H54 (cell line): ENCODE measurements at regions not wholly inside any gene's neighbourhood (a gene's known extent, or its start where the extent isn't known, plus 50 kb on each side); places are given as distances from the start of the nearest gene placed in this dataset.
A peak's percentile ranks its signal among the peaks of the same experiment; 100 is the strongest.
"Not testable (repeated sequence)": the region's sequence is repeated elsewhere in the genome, so short reads cannot be mapped to it uniquely, and the experiment has no call there.

Experiments
- DNase-seq: peaks from one replicate; pipeline ENCODE4 v3.0.0; 2011; ENCODE audit warnings: low spot score, mixed read lengths; ENCODE audit not compliant: insufficient read length
- FAIRE-seq: peaks from 3 replicates; lab custom pipeline; 2011; peaks lifted over from hg19 to GRCh38; lab: Jason Lieb, UNC
- POLR2A ChIP-seq: IDR thresholded peaks from 2 replicates; pipeline ENCODE4 v1.6.1; 2011; ENCODE audit warnings: low read depth, mild to moderate bottlenecking, low read length

DNA sequence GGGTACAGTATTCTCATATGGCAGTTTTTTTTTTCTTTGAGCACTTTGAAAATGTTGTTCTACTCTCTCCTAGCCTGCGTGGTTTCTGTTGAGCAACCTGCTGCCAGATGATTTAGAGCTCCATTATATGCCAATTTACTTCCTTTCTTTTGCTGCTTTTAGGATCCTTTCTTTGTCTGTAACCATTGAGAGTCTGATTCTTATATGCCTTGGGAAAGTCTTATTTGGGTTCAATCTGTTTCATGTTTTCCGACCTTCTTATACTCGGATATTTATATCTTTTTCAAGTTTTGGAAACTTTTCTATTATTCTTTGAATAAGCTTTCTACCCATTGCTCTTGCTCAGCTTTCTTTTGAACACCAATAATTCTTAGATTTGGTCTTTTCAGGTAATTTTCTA is 138.1 kb upstream of the RAG2 start:
- DNase-seq: no peak
- no peak for TF ChIP-seq POLR2A
- no peak for FAIRE-seq

DNA sequence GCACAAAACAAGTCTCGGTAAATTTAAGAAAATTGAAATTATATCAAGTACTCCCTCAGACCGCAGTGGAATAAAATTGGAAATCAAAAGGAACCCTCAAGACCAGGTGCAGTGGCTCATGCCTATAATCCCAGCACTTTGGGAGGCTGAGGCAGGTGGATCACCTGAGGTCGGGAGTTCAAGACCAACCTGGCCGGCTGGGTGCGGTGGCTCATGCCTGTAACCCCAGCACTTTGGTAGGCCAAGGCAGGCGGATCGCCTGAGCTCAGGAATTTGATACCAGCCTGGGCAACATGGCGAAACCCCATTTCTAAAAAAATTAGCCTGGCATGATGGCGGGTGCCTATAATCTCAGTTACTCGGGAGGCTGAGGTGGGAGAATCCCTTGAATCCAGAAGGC is 135.7 kb upstream of the RAG2 start:
- not testable (repeated sequence) for DNase-seq, FAIRE-seq

DNA sequence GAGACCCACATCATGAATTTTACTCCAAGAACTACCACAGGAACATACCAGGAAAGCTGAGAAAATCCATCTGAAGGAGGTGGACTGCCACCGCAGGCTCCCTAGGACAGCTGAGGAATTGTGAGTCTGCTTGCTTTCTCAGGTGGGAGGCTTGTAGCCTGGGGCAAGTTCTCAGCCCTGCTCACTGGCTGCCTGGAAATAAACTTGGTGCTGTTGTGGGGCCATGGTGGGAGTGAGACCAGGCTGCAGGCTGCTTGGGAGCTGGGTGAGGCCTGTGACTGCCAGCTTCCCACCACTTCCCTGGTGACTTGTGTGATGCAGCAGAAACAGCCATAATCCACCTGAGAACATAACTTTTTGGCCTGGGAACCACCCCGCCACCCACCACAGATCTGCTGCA is 132.7 kb upstream of the RAG2 start:
- no peak for FAIRE-seq
- TF ChIP-seq POLR2A: no peak
- DNase-seq: no peak

DNA sequence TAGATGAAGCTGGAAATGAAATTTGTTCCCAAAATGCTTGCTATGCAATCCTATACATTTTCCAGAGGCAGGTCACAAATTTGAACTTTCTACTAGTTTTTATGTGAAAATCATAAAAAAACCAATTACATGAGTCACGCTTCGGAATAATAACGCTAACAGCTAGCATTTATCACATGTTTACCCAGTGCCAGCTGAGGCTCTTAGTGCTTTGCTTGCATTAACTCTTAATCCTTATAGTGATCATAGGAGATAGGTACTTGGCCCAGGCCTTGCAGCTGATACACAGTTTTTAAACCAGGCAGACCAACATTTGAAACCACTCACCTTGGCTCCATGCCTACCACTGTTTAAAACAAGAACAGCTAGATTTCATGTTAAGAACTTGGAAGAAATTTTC is 131.8 kb upstream of the RAG2 start:
- no peak for FAIRE-seq

DNA sequence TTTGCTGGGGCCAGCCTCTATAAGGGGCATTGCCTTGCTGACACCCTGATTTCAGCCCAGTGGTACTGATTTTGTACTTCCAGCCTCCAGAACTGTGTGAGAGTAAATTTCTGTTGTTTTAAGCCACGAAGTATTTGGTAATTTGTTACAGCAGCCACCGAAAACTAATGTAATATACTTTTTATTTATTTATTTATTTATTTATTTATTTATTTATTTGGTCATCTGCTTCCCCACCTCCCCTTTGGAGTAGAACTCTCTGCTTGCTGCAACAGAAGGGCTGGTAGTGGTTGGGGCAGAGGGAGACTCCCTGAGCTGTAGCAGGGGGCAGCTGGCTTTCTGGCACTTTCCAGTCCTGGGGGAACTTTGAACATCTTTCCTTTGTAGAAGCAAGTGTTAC is 128.4 kb upstream of the RAG2 start:
- DNase-seq: no peak
- TF ChIP-seq POLR2A: no peak
- no peak for FAIRE-seq

More for the DNA sequence above, 131.8 kb upstream of the RAG2 start:
- no peak for TF ChIP-seq POLR2A
- no peak for DNase-seq

DNA sequence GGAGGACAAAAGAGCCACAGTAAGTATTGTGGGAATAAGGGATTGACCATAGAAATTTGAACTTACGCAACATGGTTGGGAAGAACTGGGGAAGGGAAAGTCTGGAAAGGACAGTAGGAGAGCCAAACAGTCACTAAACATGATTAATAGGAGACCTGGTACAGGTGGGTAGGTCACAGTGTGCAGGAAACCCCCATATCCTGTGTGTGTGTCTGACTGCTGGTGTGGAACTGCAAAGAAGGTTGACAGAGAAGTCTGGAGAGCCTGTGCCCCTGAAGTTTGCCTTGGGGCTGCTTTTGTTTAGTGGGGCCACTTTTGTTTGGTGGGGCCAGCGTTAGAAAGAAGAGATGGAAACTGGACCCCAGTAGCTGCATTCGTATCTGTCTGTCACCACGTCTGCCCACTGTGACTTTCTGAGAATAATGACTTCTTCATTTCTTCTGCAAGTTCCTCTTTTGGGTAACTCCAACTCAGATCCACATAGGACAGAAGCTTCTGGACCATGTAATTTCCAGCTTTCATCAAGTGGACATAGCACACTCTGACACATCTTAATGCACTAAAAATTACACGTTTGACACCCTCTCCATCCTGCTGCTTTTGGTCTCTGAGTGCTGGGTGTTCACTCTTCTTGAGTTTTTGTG is 126.8 kb upstream of the RAG2 start:
- FAIRE-seq (no peak), DNase-seq (no peak)
- TF ChIP-seq POLR2A: no peak

DNA sequence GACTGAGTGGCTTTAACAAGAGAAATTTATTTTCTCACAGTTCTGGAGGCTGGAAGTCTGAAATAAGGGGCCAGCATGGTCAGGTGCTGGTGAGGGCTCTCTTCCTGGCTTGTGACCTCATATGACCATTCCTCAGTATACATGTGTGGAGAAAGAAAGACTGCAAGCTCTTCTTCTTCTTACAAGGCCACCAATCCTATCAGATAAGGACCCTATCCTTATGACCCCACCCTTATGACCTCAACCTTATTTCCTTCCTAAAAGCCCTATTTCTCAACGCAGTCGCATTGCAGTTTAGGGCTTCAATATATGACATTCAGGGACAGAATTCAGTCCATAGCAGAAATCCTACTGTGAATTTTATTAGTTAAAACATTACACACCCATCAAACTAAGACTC is 124.4 kb upstream of the RAG2 start:
- FAIRE-seq (no peak), DNase-seq (no peak)
- TF ChIP-seq POLR2A: no peak

DNA sequence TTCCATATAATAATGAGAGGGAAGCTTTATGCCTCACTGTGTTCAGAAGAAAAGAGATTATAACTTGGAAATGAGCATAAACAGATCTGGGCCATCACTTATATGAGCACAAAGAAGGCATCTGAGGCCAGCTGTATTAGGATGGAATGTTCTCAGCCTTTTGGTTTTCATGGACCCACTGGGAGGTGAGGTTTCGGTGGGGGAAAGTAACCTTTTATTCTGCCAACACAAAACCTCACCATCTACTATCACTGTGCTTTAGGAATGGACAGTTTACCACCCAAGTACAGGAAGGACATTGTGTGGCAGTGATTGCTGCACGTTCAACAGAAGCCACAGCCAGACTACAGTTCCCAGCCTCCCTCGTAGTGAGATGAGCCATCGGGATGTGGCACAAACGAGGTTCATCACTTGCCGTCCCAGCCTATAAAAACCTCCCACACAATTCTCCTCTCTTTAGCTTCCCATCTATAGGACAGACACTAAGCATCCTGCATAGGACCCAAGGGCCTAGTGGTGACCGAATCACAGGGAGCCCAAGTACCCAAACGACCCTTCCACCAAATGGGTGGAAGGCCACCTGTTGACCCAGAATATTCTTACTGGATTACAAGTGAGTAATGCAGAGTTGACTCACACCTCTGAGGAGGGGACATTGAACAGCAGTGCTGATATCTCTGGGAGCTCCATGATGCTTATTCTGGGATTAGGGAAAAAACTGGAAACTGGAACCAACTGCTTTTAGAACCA is 121.5 kb upstream of the RAG2 start:
- no peak for DNase-seq
- no peak for FAIRE-seq
- no peak for TF ChIP-seq POLR2A

DNA sequence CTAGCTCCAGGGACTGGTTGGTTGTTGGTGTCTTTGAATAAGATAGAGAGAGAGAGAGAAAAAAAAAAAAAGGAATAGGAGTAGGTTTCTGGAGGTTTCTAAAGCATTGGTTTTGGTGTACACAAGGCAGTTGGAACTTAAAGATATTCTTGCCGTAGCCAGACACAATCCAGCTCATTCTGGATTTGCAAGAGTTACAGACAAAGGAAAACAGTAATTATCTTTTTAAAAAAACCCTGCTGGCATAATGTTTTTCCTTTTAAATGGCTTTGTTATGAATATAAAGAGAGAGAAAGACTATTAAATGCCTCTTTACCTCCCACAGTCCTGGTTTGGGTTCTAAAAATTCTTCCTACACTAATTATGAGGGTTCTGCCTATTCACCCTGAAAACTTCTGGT is 120.4 kb upstream of the RAG2 start:
- FAIRE-seq (no peak), DNase-seq (no peak)
- TF ChIP-seq POLR2A: no peak

DNA sequence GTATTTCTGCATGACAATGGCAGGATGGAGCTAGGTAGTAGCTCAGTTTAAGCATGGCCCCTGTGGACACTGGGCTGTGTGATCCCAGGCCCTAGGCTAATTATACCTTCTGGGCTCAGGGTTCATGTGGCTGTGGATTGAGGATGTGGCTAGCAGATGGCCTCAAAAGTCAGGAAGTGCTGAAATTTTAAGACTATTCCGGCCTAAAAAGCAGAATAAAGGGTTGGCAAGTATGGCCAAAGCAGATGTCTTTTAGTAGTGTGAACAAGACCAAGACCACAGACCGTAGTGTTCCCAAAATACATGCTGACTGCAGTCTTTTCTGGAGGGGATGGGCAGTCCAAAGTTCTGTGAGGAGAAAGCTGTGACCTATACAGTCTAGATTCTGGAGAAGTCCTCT is 115.7 kb upstream of the RAG2 start:
- DNase-seq (no peak), FAIRE-seq (no peak)
- TF ChIP-seq POLR2A: no peak

DNA sequence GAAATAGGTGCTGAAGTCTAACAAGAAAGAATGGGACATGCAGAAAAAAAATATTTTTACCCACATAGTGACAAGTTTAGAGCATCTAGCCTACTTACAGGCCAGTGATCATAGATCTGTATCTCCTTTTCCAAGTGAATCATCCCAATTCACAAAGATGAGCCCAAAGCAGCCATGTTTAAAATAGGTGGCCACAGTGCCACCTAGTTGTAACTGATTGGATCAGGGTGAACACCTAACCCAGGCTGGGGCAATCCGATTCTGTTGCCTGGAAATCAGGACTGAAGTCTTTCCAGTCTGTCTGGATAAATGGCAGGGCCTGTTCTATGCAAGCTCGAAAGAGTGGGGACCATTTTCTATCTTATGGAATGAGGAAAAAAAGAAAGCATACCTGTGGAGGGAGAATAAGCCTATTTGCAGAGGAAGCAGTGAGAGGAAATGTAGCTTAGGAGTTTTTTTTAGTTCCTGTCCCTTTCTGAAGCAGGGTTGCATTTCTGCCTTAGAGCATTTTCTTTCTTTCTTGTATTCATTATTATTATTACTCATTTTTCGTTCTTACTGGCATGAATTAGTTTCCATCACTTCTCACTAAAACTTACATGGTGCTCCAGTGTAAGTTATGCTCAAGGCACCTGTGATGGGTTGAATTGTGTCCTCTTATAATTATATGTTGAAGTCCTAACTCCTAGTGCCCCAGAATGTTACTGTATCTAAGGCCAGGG is 113.2 kb upstream of the RAG2 start:
- no peak for TF ChIP-seq POLR2A
- no peak for DNase-seq
- FAIRE-seq: peak; percentile 52
